ENCODE measurements at regions not wholly inside any gene's neighbourhood (a gene's known extent, or its start where the extent isn't known, plus 50 kb on each side); places are given as distances from the start of the nearest gene placed in this dataset.

DNA sequence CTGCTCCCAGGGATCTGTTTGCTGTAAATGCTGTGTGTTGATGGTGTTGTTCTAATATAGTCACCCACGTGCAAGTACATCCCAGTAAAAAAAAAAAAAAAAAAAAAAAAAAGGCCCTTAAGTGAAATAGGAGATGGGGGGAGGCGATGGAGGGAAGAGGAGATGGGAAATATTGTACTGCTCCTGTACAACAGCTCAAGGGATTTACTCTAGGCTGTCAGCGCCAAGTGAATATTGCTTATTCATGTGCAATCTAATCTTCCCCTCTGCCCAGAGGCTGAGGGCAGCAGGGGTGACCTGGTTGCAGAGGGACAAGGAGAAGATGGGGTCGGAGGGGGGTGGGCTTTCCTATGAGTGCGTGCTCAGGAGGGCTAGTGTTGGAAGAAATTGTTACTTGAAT is 206.2 kb upstream of the CADM1 start:
- Histone ChIP-seq H3K4me2 (ENCODE audit: low read length) (no peak overlapping the region), H3K27ac (ENCODE audit: low read depth, low read length, poor library complexity, severe bottlenecking) (no peak overlapping the region), H3K4me3 (ENCODE audit: low read depth, low read length, poor library complexity, severe bottlenecking) (no peak overlapping the region), H3K9me3 (ENCODE audit: low read length) (no peaks in the 10 kb centered on the region), H3K27me3 (ENCODE audit: insufficient read depth, low read length) (no peaks in the 10 kb centered on the region), H3K36me3 (ENCODE audit: insufficient read depth, low read length) (no peaks in the 10 kb centered on the region), H4K20me1 (ENCODE audit: insufficient read depth, low read length) (no peaks in the 10 kb centered on the region), H3K79me2 (ENCODE audit: insufficient read depth, low read length) (no peaks in the 10 kb centered on the region), H2AFZ (ENCODE audit: low read length) (no peak overlapping the region), H3F3A (ENCODE audit: insufficient read depth, low read length) (no peaks in the 10 kb centered on the region), H3K4me1 (ENCODE audit: insufficient read depth, low read length, severe bottlenecking) (no peaks in the 10 kb centered on the region), H3K9ac (ENCODE audit: low read length) (no peak overlapping the region), H3K9me2 (ENCODE audit: low read depth, low read length) (no peaks in the 10 kb centered on the region)
- TF ChIP-seq, protein P1, sequence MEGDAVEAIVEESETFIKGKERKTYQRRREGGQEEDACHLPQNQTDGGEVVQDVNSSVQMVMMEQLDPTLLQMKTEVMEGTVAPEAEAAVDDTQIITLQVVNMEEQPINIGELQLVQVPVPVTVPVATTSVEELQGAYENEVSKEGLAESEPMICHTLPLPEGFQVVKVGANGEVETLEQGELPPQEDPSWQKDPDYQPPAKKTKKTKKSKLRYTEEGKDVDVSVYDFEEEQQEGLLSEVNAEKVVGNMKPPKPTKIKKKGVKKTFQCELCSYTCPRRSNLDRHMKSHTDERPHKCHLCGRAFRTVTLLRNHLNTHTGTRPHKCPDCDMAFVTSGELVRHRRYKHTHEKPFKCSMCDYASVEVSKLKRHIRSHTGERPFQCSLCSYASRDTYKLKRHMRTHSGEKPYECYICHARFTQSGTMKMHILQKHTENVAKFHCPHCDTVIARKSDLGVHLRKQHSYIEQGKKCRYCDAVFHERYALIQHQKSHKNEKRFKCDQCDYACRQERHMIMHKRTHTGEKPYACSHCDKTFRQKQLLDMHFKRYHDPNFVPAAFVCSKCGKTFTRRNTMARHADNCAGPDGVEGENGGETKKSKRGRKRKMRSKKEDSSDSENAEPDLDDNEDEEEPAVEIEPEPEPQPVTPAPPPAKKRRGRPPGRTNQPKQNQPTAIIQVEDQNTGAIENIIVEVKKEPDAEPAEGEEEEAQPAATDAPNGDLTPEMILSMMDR (IDR thresholded peaks at IDR 0.05; ENCODE audit: low read length), result no peak
- TF ChIP-seq EZH2 (IDR thresholded peaks at IDR 0.05; ENCODE audit: borderline replicate concordance, low read length), result no peak

- Histone ChIP-seq H3K36me3 (ENCODE audit: insufficient read depth, low read length) (no peaks in the 10 kb centered on the region), H3F3A (ENCODE audit: insufficient read depth, low read length) (no peaks in the 10 kb centered on the region), H3K27ac (ENCODE audit: low read depth, low read length, poor library complexity, severe bottlenecking) (no peak overlapping the region), H3K9me2 (ENCODE audit: low read depth, low read length) (no peaks in the 10 kb centered on the region), H3K4me1 (ENCODE audit: insufficient read depth, low read length, severe bottlenecking) (no peaks in the 10 kb centered on the region), H4K20me1 (ENCODE audit: insufficient read depth, low read length) (no peaks in the 10 kb centered on the region), H3K27me3 (ENCODE audit: insufficient read depth, low read length) (no peaks in the 10 kb centered on the region), H3K4me2 (ENCODE audit: low read length) (no peak overlapping the region), H3K9me3 (ENCODE audit: low read length) (no peaks in the 10 kb centered on the region), H3K9ac (ENCODE audit: low read length) (no peak overlapping the region), H3K4me3 (ENCODE audit: low read depth, low read length, poor library complexity, severe bottlenecking) (no peak overlapping the region), H3K79me2 (ENCODE audit: insufficient read depth, low read length) (no peaks in the 10 kb centered on the region), H2AFZ (ENCODE audit: low read length) (no peak overlapping the region)
- TF ChIP-seq, protein P1 (IDR thresholded peaks at IDR 0.05; ENCODE audit: low read length), result no peak
- TF ChIP-seq EZH2 (IDR thresholded peaks at IDR 0.05; ENCODE audit: borderline replicate concordance, low read length), result no peak
These were observed 205.1 kb upstream of the CADM1 start for GRCh38 chr11:115709297-115709696.

DNA sequence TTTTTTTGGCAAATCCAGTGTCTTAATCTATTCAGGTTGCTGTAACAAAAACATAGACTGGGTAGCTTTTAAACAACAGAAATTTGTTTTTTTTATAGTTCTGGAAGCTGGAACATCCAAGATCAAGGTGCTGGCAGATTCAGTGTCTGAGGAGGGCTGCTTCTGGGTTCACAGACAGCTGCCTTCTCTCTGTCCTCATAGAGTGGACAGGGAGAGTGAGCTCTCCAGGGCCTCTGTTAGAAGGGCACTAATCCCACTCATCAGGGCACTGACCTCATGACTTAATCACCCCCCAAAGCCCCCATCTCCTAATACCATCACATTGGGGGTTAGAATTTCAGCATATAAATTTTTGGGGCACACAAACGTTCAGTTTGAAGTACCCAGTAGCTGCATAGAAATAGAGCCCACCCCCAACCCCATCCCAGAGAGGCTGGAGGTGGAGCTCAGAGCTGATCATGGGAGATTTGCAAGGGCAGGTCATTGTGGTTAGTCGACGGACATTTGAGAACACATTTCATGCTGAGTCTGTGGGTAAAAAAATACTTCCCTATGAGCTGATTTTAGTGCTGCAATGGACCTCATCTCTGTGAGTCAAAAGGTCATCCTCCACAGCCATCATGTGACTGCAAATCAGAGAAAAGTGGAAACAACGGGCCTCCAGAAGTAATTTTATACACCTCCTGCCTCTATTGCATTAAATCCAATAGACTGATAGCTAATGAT is 203.1 kb upstream of the CADM1 start:
- no peak overlapping the region for H3K4me3 ChIP-seq (ENCODE audit: low read depth, low read length, poor library complexity, severe bottlenecking)
- no peaks in the 10 kb centered on the region for H3K27me3 ChIP-seq (ENCODE audit: insufficient read depth, low read length)
- H3K79me2 ChIP-seq (ENCODE audit: insufficient read depth, low read length), result no peaks in the 10 kb centered on the region
- H4K20me1 ChIP-seq (ENCODE audit: insufficient read depth, low read length), result no peaks in the 10 kb centered on the region
- TF ChIP-seq EZH2 (IDR thresholded peaks at IDR 0.05; ENCODE audit: borderline replicate concordance, low read length), result no peak
- TF ChIP-seq, protein P1 (IDR thresholded peaks at IDR 0.05; ENCODE audit: low read length), result no peak
- H3K27ac ChIP-seq (ENCODE audit: low read depth, low read length, poor library complexity, severe bottlenecking), result no peak overlapping the region
- no peak overlapping the region for H3K4me2 ChIP-seq (ENCODE audit: low read length)
- no peaks in the 10 kb centered on the region for H3K4me1 ChIP-seq (ENCODE audit: insufficient read depth, low read length, severe bottlenecking)
- no peaks in the 10 kb centered on the region for H3F3A ChIP-seq (ENCODE audit: insufficient read depth, low read length)
- H3K36me3 ChIP-seq (ENCODE audit: insufficient read depth, low read length), result no peaks in the 10 kb centered on the region
- no peak overlapping the region for H3K9ac ChIP-seq (ENCODE audit: low read length)
- H2AFZ ChIP-seq (ENCODE audit: low read length), result no peak overlapping the region
- no peaks in the 10 kb centered on the region for H3K9me3 ChIP-seq (ENCODE audit: low read length)
- H3K9me2 ChIP-seq (ENCODE audit: low read depth, low read length), result no peaks in the 10 kb centered on the region

Measured in OCI-LY1 (cell line).